WTC11 (cell line): ENCODE measurements at regions not wholly inside any gene's neighbourhood (a gene's known extent, or its start where the extent isn't known, plus 50 kb on each side); places are given as distances from the start of the nearest gene placed in this dataset.

Source experiments
- ATF2 ChIP-seq: sonication (generic); formaldehyde crosslinking; IDR thresholded peaks from 2 replicates; pipeline ENCODE4 v1.8.1; 2022; ENCODE audit warnings: low read depth, missing genetic modification reagents, borderline replicate concordance
- FOXK1 ChIP-seq: sonication (generic); formaldehyde crosslinking; IDR thresholded peaks from 2 replicates; pipeline ENCODE4 v1.8.0; 2022; ENCODE audit warnings: mild to moderate bottlenecking, moderate library complexity, missing genetic modification reagents
- KAT7 ChIP-seq: sonication (generic); formaldehyde crosslinking; IDR thresholded peaks from 2 replicates; pipeline ENCODE4 v1.8.1; 2023; ENCODE audit warnings: missing genetic modification reagents, mild to moderate bottlenecking, borderline replicate concordance
- NR3C1 ChIP-seq: sonication (generic); formaldehyde crosslinking; conservative IDR thresholded peaks from 2 replicates; pipeline ENCODE4 v1.8.1; 2023; ENCODE audit warnings: low read depth, mild to moderate bottlenecking, missing genetic modification reagents
- SP1 ChIP-seq: sonication (generic); formaldehyde crosslinking; conservative IDR thresholded peaks from 2 replicates; pipeline ENCODE4 v1.8.1; 2022; ENCODE audit warnings: missing genetic modification reagents
- ZNF512 ChIP-seq: sonication (generic); formaldehyde crosslinking; IDR thresholded peaks from 2 replicates; pipeline ENCODE4 v1.8.1; 2022; ENCODE audit warnings: missing genetic modification reagents, borderline replicate concordance
- TF ChIP-seq, protein P1 (sequence below): fragments of 200-600 bp; IDR thresholded peaks from 2 replicates; pipeline ENCODE4 v1.8.0; 2022; ENCODE audit warnings: antibody characterized with exemption
- TF ChIP-seq, protein P2 (sequence below): sonication (generic); formaldehyde crosslinking; IDR thresholded peaks from 2 replicates; pipeline ENCODE4 v1.8.0; 2022; ENCODE audit warnings: mild to moderate bottlenecking, missing genetic modification reagents
- TF ChIP-seq, protein P3 (sequence below): sonication (generic); formaldehyde crosslinking; IDR thresholded peaks from 2 replicates; pipeline ENCODE4 v1.8.0; 2022; ENCODE audit warnings: mild to moderate bottlenecking, missing genetic modification reagents

- TF ChIP-seq, protein P1, sequence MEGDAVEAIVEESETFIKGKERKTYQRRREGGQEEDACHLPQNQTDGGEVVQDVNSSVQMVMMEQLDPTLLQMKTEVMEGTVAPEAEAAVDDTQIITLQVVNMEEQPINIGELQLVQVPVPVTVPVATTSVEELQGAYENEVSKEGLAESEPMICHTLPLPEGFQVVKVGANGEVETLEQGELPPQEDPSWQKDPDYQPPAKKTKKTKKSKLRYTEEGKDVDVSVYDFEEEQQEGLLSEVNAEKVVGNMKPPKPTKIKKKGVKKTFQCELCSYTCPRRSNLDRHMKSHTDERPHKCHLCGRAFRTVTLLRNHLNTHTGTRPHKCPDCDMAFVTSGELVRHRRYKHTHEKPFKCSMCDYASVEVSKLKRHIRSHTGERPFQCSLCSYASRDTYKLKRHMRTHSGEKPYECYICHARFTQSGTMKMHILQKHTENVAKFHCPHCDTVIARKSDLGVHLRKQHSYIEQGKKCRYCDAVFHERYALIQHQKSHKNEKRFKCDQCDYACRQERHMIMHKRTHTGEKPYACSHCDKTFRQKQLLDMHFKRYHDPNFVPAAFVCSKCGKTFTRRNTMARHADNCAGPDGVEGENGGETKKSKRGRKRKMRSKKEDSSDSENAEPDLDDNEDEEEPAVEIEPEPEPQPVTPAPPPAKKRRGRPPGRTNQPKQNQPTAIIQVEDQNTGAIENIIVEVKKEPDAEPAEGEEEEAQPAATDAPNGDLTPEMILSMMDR = no peak
- TF ChIP-seq FOXK1 = no peak
- no peak for TF ChIP-seq ATF2 (CRISPR knock-in tag)
- TF ChIP-seq, protein P2, sequence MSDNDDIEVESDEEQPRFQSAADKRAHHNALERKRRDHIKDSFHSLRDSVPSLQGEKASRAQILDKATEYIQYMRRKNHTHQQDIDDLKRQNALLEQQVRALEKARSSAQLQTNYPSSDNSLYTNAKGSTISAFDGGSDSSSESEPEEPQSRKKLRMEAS (CRISPR knock-in tag) = no peak
- TF ChIP-seq NR3C1 = no peak
- no peak for TF ChIP-seq ZNF512 (CRISPR knock-in tag)
- no peak for TF ChIP-seq SP1 (CRISPR knock-in tag)
- TF ChIP-seq, protein P3, sequence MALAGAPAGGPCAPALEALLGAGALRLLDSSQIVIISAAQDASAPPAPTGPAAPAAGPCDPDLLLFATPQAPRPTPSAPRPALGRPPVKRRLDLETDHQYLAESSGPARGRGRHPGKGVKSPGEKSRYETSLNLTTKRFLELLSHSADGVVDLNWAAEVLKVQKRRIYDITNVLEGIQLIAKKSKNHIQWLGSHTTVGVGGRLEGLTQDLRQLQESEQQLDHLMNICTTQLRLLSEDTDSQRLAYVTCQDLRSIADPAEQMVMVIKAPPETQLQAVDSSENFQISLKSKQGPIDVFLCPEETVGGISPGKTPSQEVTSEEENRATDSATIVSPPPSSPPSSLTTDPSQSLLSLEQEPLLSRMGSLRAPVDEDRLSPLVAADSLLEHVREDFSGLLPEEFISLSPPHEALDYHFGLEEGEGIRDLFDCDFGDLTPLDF (CRISPR knock-in tag) = no peak
- no peak for TF ChIP-seq KAT7 (CRISPR knock-in tag)
These were observed 384.5 kb downstream of the LMX1A start for GRCh38 chr1:164971921-164972415.
